IMR-90 (cell line): ENCODE measurements at regions not wholly inside any gene's neighbourhood (a gene's known extent, or its start where the extent isn't known, plus 50 kb on each side); places are given as distances from the start of the nearest gene placed in this dataset.

Experiments
- ATAC-seq: fragments of 200-7000 bp; cut with Tn5 transposase; 2 replicates; pipeline ENCODE4 v1.9.1; 2020; ENCODE audit warnings: low read depth, mild to moderate bottlenecking, moderate library complexity
- BruUV-seq: library from RNA; stranded (reverse); fragments of 400-500 nt; replicated peaks from 2 replicates; lab custom pipeline; 2021; lab: Mats Ljungman, UMichigan
- CTCF ChIA-PET: fragments of 300-600 bp; formaldehyde crosslinking; extraction: SDS; loops from one replicate; lab custom pipeline; 2021; ENCODE audit warnings: antibody characterized with exemption; lab: Yijun Ruan, JAX
- POLR2A ChIA-PET: fragments of 300-600 bp; sonication (Branson Sonifier 250); formaldehyde crosslinking; loops from one replicate; lab custom pipeline; 2022; ENCODE audit warnings: antibody characterized with exemption; ENCODE audit not compliant: unreplicated experiment; lab: Charles Lee
- DNase-seq: peaks from one replicate; pipeline ENCODE4 v3.0.0; 2013
- H2AFZ ChIP-seq: replicated peaks from 2 replicates; pipeline ENCODE3; 2013; ENCODE audit warnings: low read length, mild to moderate bottlenecking; ENCODE audit not compliant: poor library complexity
- H2AK5ac ChIP-seq: 2 replicates; pipeline ENCODE4 v1.6.1; 2013; ENCODE audit warnings: low read depth, low read length, inconsistent platforms
- H2AK9ac ChIP-seq: replicated peaks from 2 replicates; pipeline ENCODE3; 2013; ENCODE audit warnings: mild to moderate bottlenecking, low read depth, low read length, moderate library complexity; ENCODE audit not compliant: poor library complexity
- H2BK120ac ChIP-seq: 2 replicates; pipeline ENCODE4 v1.6.1; 2013; ENCODE audit warnings: low read depth, low read length, inconsistent platforms
- H2BK15ac ChIP-seq: 3 replicates; pipeline ENCODE4 v1.6.1; 2013; ENCODE audit warnings: low read depth, low read length, inconsistent platforms
- H2BK20ac ChIP-seq: 2 replicates; pipeline ENCODE4 v1.6.1; 2013; ENCODE audit warnings: low read depth, mild to moderate bottlenecking, inconsistent platforms, low read length, moderate library complexity
- H2BK5ac ChIP-seq: 2 replicates; pipeline ENCODE4 v1.6.1; 2013; ENCODE audit warnings: mild to moderate bottlenecking, low read depth, low read length, inconsistent platforms; ENCODE audit not compliant: poor library complexity, severe bottlenecking
- H3K14ac ChIP-seq: replicated peaks from 2 replicates; pipeline ENCODE4 v1.6.1; 2013; ENCODE audit warnings: low read depth, low read length, inconsistent platforms
- H3K18ac ChIP-seq: 2 replicates; pipeline ENCODE4 v1.6.1; 2013; ENCODE audit warnings: low read depth, low read length, control low read depth
- H3K23ac ChIP-seq: 2 replicates; pipeline ENCODE4 v1.6.1; 2013; ENCODE audit warnings: low read depth, low read length, inconsistent platforms
- H3K27ac ChIP-seq: 2 replicates; pipeline ENCODE4 v1.5.1; 2013; ENCODE audit warnings: mild to moderate bottlenecking, control low read depth, low read length; ENCODE audit not compliant: insufficient read depth
- H3K27me3 ChIP-seq: 2 replicates; pipeline ENCODE4 v1.6.1; 2013; ENCODE audit warnings: low read length; ENCODE audit not compliant: control insufficient read depth, insufficient read depth
- H3K36me3 ChIP-seq: 2 replicates; pipeline ENCODE4 v1.6.1; 2013; ENCODE audit warnings: low read length, mixed read lengths; ENCODE audit not compliant: control insufficient read depth, insufficient read depth
- H3K4ac ChIP-seq: 2 replicates; pipeline ENCODE4 v1.6.1; 2013; ENCODE audit warnings: low read depth, low read length, inconsistent platforms
- H3K4me1 ChIP-seq: 2 replicates; pipeline ENCODE4 v1.6.1; 2013; ENCODE audit warnings: low read length, mixed read lengths; ENCODE audit not compliant: control insufficient read depth, insufficient read depth
- H3K4me2 ChIP-seq: 2 replicates; pipeline ENCODE4 v1.6.1; 2013; ENCODE audit warnings: low read depth, mild to moderate bottlenecking, control low read depth, low read length, moderate library complexity
- H3K4me3 ChIP-seq: 2 replicates; pipeline ENCODE4 v1.5.1; 2013; ENCODE audit warnings: low read depth, mild to moderate bottlenecking, control low read depth, low read length, moderate library complexity; ENCODE audit not compliant: insufficient read depth
- H3K56ac ChIP-seq: 2 replicates; pipeline ENCODE4 v1.6.1; 2013; ENCODE audit warnings: low read length, inconsistent platforms; ENCODE audit not compliant: insufficient read depth; ENCODE audit errors: extremely low read depth
- H3K79me1 ChIP-seq, 2 experiments: 2 replicates each; pipeline ENCODE4 v1.6.1; 2013; ENCODE audit warnings: low read length in 2 of 2, inconsistent platforms in 1 of 2, low read depth in 1 of 2
- H3K9ac ChIP-seq: 2 replicates; pipeline ENCODE4 v1.6.1; 2013; ENCODE audit warnings: low read depth, low read length, control low read depth
- H3K9me1 ChIP-seq: 2 replicates; pipeline ENCODE4 v1.6.1; 2013; ENCODE audit warnings: low read length, inconsistent platforms; ENCODE audit not compliant: insufficient read depth
- H3K9me3 ChIP-seq: 2 replicates; pipeline ENCODE4 v1.6.1; 2013; ENCODE audit warnings: low read length; ENCODE audit not compliant: control insufficient read depth, insufficient read depth
- H4K20me1 ChIP-seq: 2 replicates; pipeline ENCODE4 v1.6.1; 2013; ENCODE audit warnings: low read length, inconsistent platforms; ENCODE audit not compliant: insufficient read depth
- H4K5ac ChIP-seq: 2 replicates; pipeline ENCODE4 v1.6.1; 2013; ENCODE audit warnings: mild to moderate bottlenecking, low read depth, low read length, control low read depth
- H4K8ac ChIP-seq, 2 experiments: 2 replicates each; pipeline ENCODE4 v1.6.1; 2013; ENCODE audit warnings: low read depth in 2 of 2, low read length in 2 of 2, control low read depth in 1 of 2, inconsistent platforms in 1 of 2
- H4K91ac ChIP-seq: 2 replicates; pipeline ENCODE4 v1.6.1; 2013; ENCODE audit warnings: low read depth, low read length, inconsistent platforms; ENCODE audit not compliant: insufficient read depth
- MAFK ChIP-seq: IDR thresholded peaks from 2 replicates; pipeline ENCODE4 v1.6.1; 2012; ENCODE audit warnings: low read depth, low read length, improper control_type of control experiment
- MAZ ChIP-seq: IDR thresholded peaks from 2 replicates; pipeline ENCODE4 v1.6.1; 2012; ENCODE audit warnings: low read depth, mild to moderate bottlenecking, low read length, improper control_type of control experiment, moderate library complexity, borderline replicate concordance
- MXI1 ChIP-seq: IDR thresholded peaks from 2 replicates; pipeline ENCODE4 v1.6.1; 2012; ENCODE audit warnings: low read depth, mild to moderate bottlenecking, low read length, moderate library complexity, borderline replicate concordance
- NFE2L2 ChIP-seq: fragments of 150-350 bp; IDR thresholded peaks from 2 replicates; pipeline ENCODE4 v1.6.1; 2016; ENCODE audit warnings: low read depth, mild to moderate bottlenecking, low read length
- POLR2A ChIP-seq: IDR thresholded peaks from 2 replicates; pipeline ENCODE4 v1.6.1; 2012; ENCODE audit warnings: mild to moderate bottlenecking, low read depth, low read length
- RAD21 ChIP-seq: IDR thresholded peaks from 2 replicates; pipeline ENCODE4 v1.6.1; 2012; ENCODE audit warnings: low read length, improper control_type of control experiment
- RCOR1 ChIP-seq: IDR thresholded peaks from 2 replicates; pipeline ENCODE4 v1.6.1; 2012; ENCODE audit warnings: mild to moderate bottlenecking, low read length, improper control_type of control experiment; ENCODE audit not compliant: insufficient replicate concordance
- RFX5 ChIP-seq: IDR thresholded peaks from 2 replicates; pipeline ENCODE4 v1.8.0; 2012; ENCODE audit warnings: low read depth, mild to moderate bottlenecking, low read length, moderate library complexity
- WGBS, 2 experiments: methylation state at CpG; one replicate each; pipeline versions ENCODE4 v1.1.5 to v1.1.7; 2013; ENCODE audit warnings: missing lambda C conversion rate in 2 of 2; ENCODE audit not compliant: insufficient read length in 1 of 2; ENCODE audit errors: extremely low coverage in 2 of 2; 5-methylcytosine and 5-hydroxymethylcytosine counted together
- dilution Hi-C: fragments of 300-500 bp; cut with HindIII; formaldehyde crosslinking; loops from one replicate; pipeline ENCODE4 v1.14.3; 2018; ENCODE audit warnings: low sequenced_read_pairs; ENCODE audit not compliant: unreplicated experiment
- in situ Hi-C: fragments of 300-500 bp; cut with MboI; formaldehyde crosslinking; loops from 3 replicates; pipeline ENCODE4 v1.14.3; 2019; ENCODE audit warnings: low sequenced_read_pairs, inconsistent platforms, mixed read lengths
- intact Hi-C: fragments of 100-400 bp; cut with micrococcal nuclease; formaldehyde crosslinking; loops from 2 replicates; pipeline ENCODE4 v1.10.0; 2022
- TF ChIP-seq, protein P1 (sequence below): fragments of 150-350 bp; IDR thresholded peaks from 2 replicates; pipeline ENCODE4 v1.6.1; 2016; ENCODE audit warnings: low read depth, mild to moderate bottlenecking, low read length, moderate library complexity, borderline replicate concordance
- TF ChIP-seq, protein P2 (sequence below): fragments of 150-350 bp; IDR thresholded peaks from 2 replicates; pipeline ENCODE4 v1.6.1; 2017; ENCODE audit warnings: mild to moderate bottlenecking, antibody characterized with exemption, low read length, low read depth
- TF ChIP-seq, protein P3 (sequence below): conservative IDR thresholded peaks from 2 replicates; pipeline ENCODE4 v1.5.1; 2012; ENCODE audit warnings: mild to moderate bottlenecking, low read depth, low read length, improper control_type of control experiment

DNA sequence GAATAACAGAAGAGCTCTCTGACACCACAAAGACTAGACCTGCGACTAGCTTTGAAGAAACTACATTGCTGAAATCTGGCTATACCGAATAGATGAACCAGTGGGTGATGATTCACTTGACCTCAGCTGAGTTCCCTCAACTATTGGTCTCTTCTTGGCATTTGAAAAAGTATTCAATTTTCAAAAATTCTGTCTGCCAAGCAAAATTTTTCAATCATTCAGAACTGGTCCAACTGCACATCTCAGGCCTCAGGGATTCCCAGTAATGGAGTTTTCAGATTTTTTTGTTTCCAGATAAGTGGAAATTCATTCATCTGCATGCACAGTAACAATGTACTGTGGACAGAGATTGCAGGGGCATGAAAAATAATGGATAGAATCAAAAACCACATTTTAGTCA, 121.4 kb upstream of the NAA20 start:
- H2AK5ac ChIP-seq, result no peak overlapping the region
- no peak overlapping the region for H3K14ac ChIP-seq
- no peak overlapping the region for H4K8ac ChIP-seq
- in situ Hi-C loops, result no loop called here
- ATAC-seq, result no peak
- peaks cover 53% of the 10 kb centered on the region for H3K36me3 ChIP-seq
- dilution Hi-C loops, result no loop called here
- no peak overlapping the region for H4K91ac ChIP-seq
- WGBS, 2 experiments, result 100% methylated on average over 1 of the region's 2 CpGs; no CpG with 5 or more reads in 1 of the 2 experiments
- H3K27ac ChIP-seq, result no peak overlapping the region
- H4K5ac ChIP-seq, result no peak overlapping the region
- no peak overlapping the region for H3K4ac ChIP-seq
- H3K4me3 ChIP-seq, result no peak overlapping the region
- ChIA-PET CTCF (no interaction called here), POLR2A (no interaction called here)
- peaks cover 6% of the 10 kb centered on the region for H3K9me1 ChIP-seq
- no peak overlapping the region for H2AK9ac ChIP-seq
- no peaks in the 10 kb centered on the region for H3K27me3 ChIP-seq
- no peak overlapping the region for H2BK5ac ChIP-seq
- H4K20me1 ChIP-seq, result no peaks in the 10 kb centered on the region; the same call in 1 of the 2 replicates
- no peak overlapping the region for H2BK20ac ChIP-seq
- DNase-seq, result no peak
- H3K79me1 ChIP-seq, result peaks cover 49 to 77% of the 10 kb centered on the region in 2 experiments
- no peak overlapping the region for H2BK15ac ChIP-seq
- no peak overlapping the region for H3K18ac ChIP-seq
- intact Hi-C loops, result no loop called here
- H3K23ac ChIP-seq, result no peak overlapping the region
- H3K9me3 ChIP-seq, result peaks cover 7% of the 10 kb centered on the region
- no peak overlapping the region for H3K4me2 ChIP-seq
- H3K9ac ChIP-seq, result no peak overlapping the region
- TF ChIP-seq NFE2L2 (no peak), MAZ (no peak), POLR2A (no peak), MAFK (no peak), MXI1 (no peak), RFX5 (no peak), RAD21 (no peak), RCOR1 (no peak)
- TF ChIP-seq, protein P1, sequence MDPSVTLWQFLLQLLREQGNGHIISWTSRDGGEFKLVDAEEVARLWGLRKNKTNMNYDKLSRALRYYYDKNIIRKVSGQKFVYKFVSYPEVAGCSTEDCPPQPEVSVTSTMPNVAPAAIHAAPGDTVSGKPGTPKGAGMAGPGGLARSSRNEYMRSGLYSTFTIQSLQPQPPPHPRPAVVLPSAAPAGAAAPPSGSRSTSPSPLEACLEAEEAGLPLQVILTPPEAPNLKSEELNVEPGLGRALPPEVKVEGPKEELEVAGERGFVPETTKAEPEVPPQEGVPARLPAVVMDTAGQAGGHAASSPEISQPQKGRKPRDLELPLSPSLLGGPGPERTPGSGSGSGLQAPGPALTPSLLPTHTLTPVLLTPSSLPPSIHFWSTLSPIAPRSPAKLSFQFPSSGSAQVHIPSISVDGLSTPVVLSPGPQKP, result no peak
- TF ChIP-seq, protein P2, sequence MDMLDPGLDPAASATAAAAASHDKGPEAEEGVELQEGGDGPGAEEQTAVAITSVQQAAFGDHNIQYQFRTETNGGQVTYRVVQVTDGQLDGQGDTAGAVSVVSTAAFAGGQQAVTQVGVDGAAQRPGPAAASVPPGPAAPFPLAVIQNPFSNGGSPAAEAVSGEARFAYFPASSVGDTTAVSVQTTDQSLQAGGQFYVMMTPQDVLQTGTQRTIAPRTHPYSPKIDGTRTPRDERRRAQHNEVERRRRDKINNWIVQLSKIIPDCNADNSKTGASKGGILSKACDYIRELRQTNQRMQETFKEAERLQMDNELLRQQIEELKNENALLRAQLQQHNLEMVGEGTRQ, result no peak
- TF ChIP-seq, protein P3, sequence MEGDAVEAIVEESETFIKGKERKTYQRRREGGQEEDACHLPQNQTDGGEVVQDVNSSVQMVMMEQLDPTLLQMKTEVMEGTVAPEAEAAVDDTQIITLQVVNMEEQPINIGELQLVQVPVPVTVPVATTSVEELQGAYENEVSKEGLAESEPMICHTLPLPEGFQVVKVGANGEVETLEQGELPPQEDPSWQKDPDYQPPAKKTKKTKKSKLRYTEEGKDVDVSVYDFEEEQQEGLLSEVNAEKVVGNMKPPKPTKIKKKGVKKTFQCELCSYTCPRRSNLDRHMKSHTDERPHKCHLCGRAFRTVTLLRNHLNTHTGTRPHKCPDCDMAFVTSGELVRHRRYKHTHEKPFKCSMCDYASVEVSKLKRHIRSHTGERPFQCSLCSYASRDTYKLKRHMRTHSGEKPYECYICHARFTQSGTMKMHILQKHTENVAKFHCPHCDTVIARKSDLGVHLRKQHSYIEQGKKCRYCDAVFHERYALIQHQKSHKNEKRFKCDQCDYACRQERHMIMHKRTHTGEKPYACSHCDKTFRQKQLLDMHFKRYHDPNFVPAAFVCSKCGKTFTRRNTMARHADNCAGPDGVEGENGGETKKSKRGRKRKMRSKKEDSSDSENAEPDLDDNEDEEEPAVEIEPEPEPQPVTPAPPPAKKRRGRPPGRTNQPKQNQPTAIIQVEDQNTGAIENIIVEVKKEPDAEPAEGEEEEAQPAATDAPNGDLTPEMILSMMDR, result no peak
- H2BK120ac ChIP-seq, result no peak overlapping the region
- H3K56ac ChIP-seq, result no peak overlapping the region
- no peak overlapping the region for H2AFZ ChIP-seq
- peaks cover 4% of the 10 kb centered on the region; the same call in 1 of the 2 replicates for H3K4me1 ChIP-seq
- no TSS peak for BruUV-seq
